Central memory CD8-positive, alpha-beta T cell (primary cell): ENCODE measurements at regions not wholly inside any gene's neighbourhood (a gene's known extent, or its start where the extent isn't known, plus 50 kb on each side); places are given as distances from the start of the nearest gene placed in this dataset.

Source experiments
- ATAC-seq: fragments of 150-1000 bp; cut with Tn5 transposase; replicated peaks from 2 replicates; pipeline ENCODE4 v1.10.0; 2022; ENCODE audit warnings: mild to moderate bottlenecking, moderate FRiP score, moderate number of reproducible peaks; ENCODE audit not compliant: poor library complexity, severe bottlenecking; ENCODE audit errors: extremely low read depth
- DNase-seq, 2 donors: peaks; one replicate each; pipeline ENCODE4 v3.0.0; 2021; ENCODE audit warnings: low spot score in 2 of 2
- H3K27ac Mint-ChIP-seq: one replicate; pipeline ENCODE4 v1.8.0; 2022; ENCODE audit warnings: low read depth, mild to moderate bottlenecking, moderate library complexity, mixed read lengths
- H3K27me3 Mint-ChIP-seq: one replicate; pipeline ENCODE4 v1.8.0; 2022; ENCODE audit warnings: mixed read lengths
- H3K36me3 Mint-ChIP-seq: one replicate; pipeline ENCODE4 v1.8.0; 2022; ENCODE audit warnings: mild to moderate bottlenecking, moderate library complexity, mixed read lengths; ENCODE audit not compliant: insufficient read depth
- H3K4me1 Mint-ChIP-seq: one replicate; pipeline ENCODE4 v1.8.0; 2022; ENCODE audit warnings: mixed read lengths
- H3K4me3 Mint-ChIP-seq: one replicate; pipeline ENCODE4 v1.8.0; 2022; ENCODE audit warnings: mild to moderate bottlenecking, moderate library complexity, mixed read lengths
- H3K9me3 Mint-ChIP-seq: one replicate; pipeline ENCODE4 v1.8.0; 2022; ENCODE audit warnings: mixed read lengths

GRCh38 chr6:33967966-33968724 is 164.3 kb upstream of the MLN start:
- no peak for ATAC-seq
- peaks cover 58% of the 10 kb centered on the region for H3K27me3 Mint-ChIP-seq
- H3K4me3 Mint-ChIP-seq: no peak overlapping the region
- H3K27ac Mint-ChIP-seq: no peak overlapping the region
- DNase-seq: no peak
- H3K9me3 Mint-ChIP-seq: no peaks in the 10 kb centered on the region
- H3K36me3 Mint-ChIP-seq: peaks cover 2% of the 10 kb centered on the region
- no peaks in the 10 kb centered on the region for H3K4me1 Mint-ChIP-seq

- Mint-ChIP-seq H3K27me3 (peaks cover 58% of the 10 kb centered on the region), H3K4me3 (no peak overlapping the region), H3K36me3 (peaks cover 2% of the 10 kb centered on the region), H3K9me3 (no peaks in the 10 kb centered on the region), H3K27ac (no peak overlapping the region), H3K4me1 (peaks cover 5% of the 10 kb centered on the region)
- ATAC-seq (no peak), DNase-seq (no peak)
Observed at GRCh38 chr6:33967265-33967767, 163.5 kb upstream of the MLN start.

- Mint-ChIP-seq H3K4me3 (no peak overlapping the region), H3K27me3 (peaks cover 58% of the 10 kb centered on the region), H3K36me3 (peaks cover 2% of the 10 kb centered on the region), H3K9me3 (no peaks in the 10 kb centered on the region), H3K4me1 (peaks cover 5% of the 10 kb centered on the region), H3K27ac (no peak overlapping the region)
- DNase-seq (no peak), ATAC-seq (no peak)
Observed at GRCh38 chr6:33966536-33966935, 162.7 kb upstream of the MLN start.

GRCh38 chr6:33965766-33966165 is 162.0 kb upstream of the MLN start:
- Mint-ChIP-seq H3K27ac (no peak overlapping the region), H3K27me3 (peaks cover 58% of the 10 kb centered on the region), H3K9me3 (no peaks in the 10 kb centered on the region), H3K4me1 (peaks cover 5% of the 10 kb centered on the region), H3K36me3 (peaks cover 2% of the 10 kb centered on the region), H3K4me3 (no peak overlapping the region)
- DNase-seq (no peak), ATAC-seq (no peak)

GRCh38 chr6:33964387-33964786 is 160.6 kb upstream of the MLN start:
- ATAC-seq (no peak), DNase-seq (no peak)
- H3K27me3 Mint-ChIP-seq: peaks cover 46% of the 10 kb centered on the region
- H3K36me3 Mint-ChIP-seq: peaks cover 2% of the 10 kb centered on the region
- H3K27ac Mint-ChIP-seq: no peak overlapping the region
- no peak overlapping the region for H3K4me3 Mint-ChIP-seq
- H3K4me1 Mint-ChIP-seq: peaks cover 5% of the 10 kb centered on the region
- no peaks in the 10 kb centered on the region for H3K9me3 Mint-ChIP-seq

GRCh38 chr6:33963136-33963750 is 159.4 kb upstream of the MLN start:
- no peak for DNase-seq
- H3K27ac Mint-ChIP-seq: no peak overlapping the region
- H3K36me3 Mint-ChIP-seq: no peaks in the 10 kb centered on the region
- no peaks in the 10 kb centered on the region for H3K9me3 Mint-ChIP-seq
- no peak for ATAC-seq
- no peak overlapping the region for H3K4me3 Mint-ChIP-seq
- H3K4me1 Mint-ChIP-seq: peaks cover 10% of the 10 kb centered on the region
- H3K27me3 Mint-ChIP-seq: peaks cover 45% of the 10 kb centered on the region

GRCh38 chr6:33962246-33963027 is 158.6 kb upstream of the MLN start:
- ATAC-seq (no peak), DNase-seq (no peak)
- no peaks in the 10 kb centered on the region for H3K36me3 Mint-ChIP-seq

GRCh38 chr6:33961691-33962090 is 157.9 kb upstream of the MLN start:
- DNase-seq (no peak), ATAC-seq (no peak)
- Mint-ChIP-seq H3K27ac (no peak overlapping the region), H3K36me3 (no peaks in the 10 kb centered on the region), H3K9me3 (no peaks in the 10 kb centered on the region), H3K4me1 (peaks cover 22% of the 10 kb centered on the region), H3K4me3 (no peak overlapping the region), H3K27me3 (peaks cover 43% of the 10 kb centered on the region)

More at GRCh38 chr6:33962246-33963027, 158.6 kb upstream of the MLN start:
- Mint-ChIP-seq H3K9me3 (no peaks in the 10 kb centered on the region), H3K27ac (no peak overlapping the region), H3K4me3 (no peak overlapping the region), H3K4me1 (peaks cover 15% of the 10 kb centered on the region), H3K27me3 (peaks cover 43% of the 10 kb centered on the region)

- H3K4me3 Mint-ChIP-seq: no peak overlapping the region
- H3K27me3 Mint-ChIP-seq: peaks cover 38% of the 10 kb centered on the region
- H3K36me3 Mint-ChIP-seq: no peaks in the 10 kb centered on the region
- no peak overlapping the region for H3K27ac Mint-ChIP-seq
- ATAC-seq: no peak
- DNase-seq: no peak
- H3K9me3 Mint-ChIP-seq: no peaks in the 10 kb centered on the region
- peaks cover 26% of the 10 kb centered on the region for H3K4me1 Mint-ChIP-seq
Observed at GRCh38 chr6:33960345-33961313, 156.8 kb upstream of the MLN start.

- Mint-ChIP-seq H3K27ac (no peak overlapping the region), H3K4me3 (no peak overlapping the region), H3K9me3 (no peaks in the 10 kb centered on the region), H3K27me3 (peaks cover 31% of the 10 kb centered on the region), H3K36me3 (no peaks in the 10 kb centered on the region), H3K4me1 (peaks cover 27% of the 10 kb centered on the region)
- ATAC-seq (no peak), DNase-seq (no peak)
Observed at GRCh38 chr6:33959661-33960344, 156.0 kb upstream of the MLN start.

- DNase-seq (no peak), ATAC-seq (no peak)
- no peaks in the 10 kb centered on the region for H3K9me3 Mint-ChIP-seq
- H3K27me3 Mint-ChIP-seq: peaks cover 34% of the 10 kb centered on the region
- no peak overlapping the region for H3K27ac Mint-ChIP-seq
- peaks cover 32% of the 10 kb centered on the region for H3K4me1 Mint-ChIP-seq
- H3K36me3 Mint-ChIP-seq: no peaks in the 10 kb centered on the region
- H3K4me3 Mint-ChIP-seq: no peak overlapping the region
Observed at GRCh38 chr6:33959329-33959651, 155.5 kb upstream of the MLN start.
